ENCODE measurements at regions not wholly inside any gene's neighbourhood (a gene's known extent, or its start where the extent isn't known, plus 50 kb on each side); places are given as distances from the start of the nearest gene placed in this dataset.

DNA sequence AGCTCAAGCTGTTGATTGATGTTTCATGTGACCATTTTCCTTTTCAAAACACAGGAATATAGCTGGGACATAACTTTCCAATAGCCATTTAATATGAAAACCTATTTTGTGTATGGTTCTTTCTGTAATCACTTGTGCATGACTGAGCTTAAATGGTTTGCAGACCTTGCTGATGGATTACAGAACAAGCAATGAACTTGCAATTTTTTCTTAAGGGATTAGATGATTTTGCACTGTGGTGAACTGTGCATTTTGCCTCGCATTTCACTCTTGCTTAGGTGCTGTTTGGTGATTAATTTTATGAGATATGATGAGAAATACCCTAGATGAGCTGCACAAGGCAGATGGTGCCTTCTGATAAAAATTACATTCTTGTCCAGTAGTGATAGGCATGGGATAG, 419.0 kb upstream of the FBXO33 start:
- no peak for DNase-seq

DNA sequence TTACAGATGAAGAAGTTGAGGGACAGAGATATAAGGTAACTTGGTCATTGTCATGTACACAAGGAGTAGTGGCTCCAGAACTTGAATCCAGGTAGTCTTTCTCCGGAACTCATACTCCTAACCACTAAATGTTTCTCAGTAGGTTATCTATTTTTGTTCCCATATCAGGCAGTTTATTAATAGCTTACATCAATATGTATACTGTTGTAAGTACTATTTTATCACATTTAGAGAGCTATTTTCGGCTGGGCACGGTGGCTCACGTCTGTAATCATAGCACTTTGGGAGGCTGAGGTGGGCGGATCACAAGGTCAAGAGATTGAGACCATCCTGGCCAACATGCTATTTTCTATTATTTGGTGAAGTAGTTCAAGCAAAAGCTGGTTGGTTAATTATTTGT, 415.6 kb upstream of the FBXO33 start:
- no peak for DNase-seq

DNA sequence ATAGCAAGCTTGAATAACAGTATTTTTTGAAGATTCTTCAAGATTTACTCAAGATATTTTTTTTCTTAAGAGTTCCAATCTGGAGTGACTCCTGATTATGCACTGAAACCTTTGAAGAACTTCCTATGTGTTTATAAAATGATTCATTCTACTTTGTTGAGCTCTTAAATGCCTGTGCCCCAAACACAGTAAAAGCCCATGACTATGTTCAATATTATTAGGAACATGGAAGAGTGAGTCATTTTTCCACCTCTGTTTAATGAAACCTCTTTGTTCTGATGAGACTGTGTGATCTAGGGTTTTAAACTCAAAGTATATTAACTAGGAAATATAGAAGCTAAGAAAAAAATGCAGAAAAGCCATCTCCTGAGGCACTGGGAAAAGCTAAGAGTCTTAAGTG, 415.0 kb upstream of the FBXO33 start:
- no peak for DNase-seq

DNA sequence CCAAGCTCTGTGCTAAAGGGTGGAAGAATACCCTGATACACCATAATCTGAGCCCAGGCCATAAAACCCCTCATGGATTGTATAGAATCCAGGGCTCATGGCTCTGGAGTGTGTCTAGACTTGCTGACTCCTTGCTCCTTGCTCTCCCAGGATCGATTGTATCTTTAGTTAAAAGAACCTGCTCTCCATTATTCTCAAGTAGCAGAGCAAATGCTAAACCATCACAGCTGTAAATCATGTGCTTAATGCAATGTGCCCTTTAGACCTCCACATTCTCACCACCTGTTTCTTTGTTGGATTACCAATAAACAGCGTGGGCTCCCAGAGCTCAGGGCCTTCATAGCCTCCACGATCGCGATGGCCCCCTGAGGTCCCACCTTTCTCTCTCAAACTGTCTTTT, 411.6 kb upstream of the FBXO33 start:
- DNase-seq, result no peak

DNA sequence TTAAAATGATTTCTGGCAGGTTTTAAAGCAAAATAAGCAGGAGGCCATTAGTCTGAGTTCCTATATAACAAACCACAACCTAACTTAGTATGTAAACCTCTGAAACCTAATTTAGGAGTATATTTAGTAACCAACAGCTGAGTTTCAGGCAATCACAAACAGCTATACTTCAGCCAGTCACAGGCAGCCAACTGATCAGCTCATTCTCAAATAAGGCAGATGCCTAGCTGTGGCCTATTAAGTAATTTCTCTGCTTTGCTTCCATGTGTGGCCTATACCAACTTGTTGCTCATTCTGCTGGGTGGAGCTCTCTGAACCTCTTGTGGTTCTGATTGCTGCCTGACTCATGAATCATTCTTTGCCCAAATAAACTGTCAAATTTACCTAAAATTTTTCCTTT, 408.9 kb upstream of the FBXO33 start:
- no peak for DNase-seq

DNA sequence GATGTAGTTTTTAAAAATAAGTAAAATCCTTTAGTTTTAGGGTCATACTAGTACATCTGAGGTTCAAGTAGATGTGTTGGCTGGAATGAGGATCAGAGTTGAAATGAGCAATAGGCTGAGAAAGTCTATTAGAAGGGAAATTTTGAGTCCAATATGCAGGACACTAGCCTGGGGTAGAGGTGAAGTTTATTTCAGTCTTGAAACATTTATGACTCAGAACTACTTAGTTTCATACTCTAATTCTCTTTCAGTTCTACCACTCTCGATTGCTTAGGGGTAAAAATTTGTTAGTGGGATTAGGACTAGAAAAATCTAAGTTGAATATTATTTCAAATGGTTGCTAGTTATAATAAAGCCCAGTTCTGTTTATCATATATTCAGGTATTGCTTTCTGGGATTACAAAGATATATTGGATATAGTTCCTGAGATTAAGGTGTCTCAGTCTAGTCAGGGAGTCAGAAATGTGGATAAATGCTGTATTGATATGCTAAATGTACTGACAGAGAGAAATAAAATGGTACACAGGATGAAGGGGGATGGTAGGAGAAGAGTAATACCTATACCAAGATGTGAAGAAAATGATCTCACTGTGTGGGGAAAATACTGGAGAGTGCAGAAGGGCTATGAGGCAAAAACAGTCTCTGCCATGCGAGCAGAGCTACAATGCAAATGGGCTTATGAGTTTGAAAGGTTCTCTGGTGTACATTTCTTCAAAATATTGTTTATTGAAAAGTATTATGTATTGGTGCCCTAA, 395.8 kb upstream of the FBXO33 start:
- DNase-seq, result no peak

DNA sequence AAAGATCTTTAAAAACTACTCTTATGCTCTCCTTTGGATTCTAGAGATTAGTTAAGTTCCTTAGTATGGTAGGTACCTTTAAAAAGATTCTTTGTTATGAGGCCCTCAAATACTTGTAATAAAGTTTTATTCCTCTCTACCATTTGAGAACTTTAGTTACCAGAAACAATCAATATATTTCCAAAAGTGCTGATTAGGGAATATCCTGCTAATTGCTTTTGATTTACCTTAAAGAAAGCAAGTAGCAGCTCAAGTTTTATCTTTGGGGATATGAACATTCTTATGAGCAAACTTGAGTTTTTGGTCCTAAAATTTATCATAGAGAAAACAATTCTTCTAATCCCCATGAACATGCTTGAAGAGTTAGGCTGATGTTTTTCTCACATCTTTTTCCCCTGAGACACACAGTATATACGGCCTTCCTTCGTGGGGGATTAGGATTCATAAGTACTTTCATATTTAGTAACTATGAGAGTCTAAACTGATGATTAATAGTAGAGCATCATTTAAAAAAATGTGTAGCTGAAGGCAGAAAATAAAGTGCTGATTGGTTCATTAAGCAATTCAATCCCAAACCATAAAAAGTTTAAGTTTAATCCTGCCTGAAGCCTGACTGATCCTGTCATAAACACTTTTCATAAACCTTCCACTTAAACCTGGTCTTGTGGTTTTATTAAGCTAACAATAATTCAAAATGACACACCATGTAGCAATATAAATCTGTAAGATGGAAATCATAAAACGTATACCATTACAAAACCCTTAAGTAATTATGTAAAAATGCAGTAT, 380.5 kb upstream of the FBXO33 start:
- DNase-seq, result no peak

DNA sequence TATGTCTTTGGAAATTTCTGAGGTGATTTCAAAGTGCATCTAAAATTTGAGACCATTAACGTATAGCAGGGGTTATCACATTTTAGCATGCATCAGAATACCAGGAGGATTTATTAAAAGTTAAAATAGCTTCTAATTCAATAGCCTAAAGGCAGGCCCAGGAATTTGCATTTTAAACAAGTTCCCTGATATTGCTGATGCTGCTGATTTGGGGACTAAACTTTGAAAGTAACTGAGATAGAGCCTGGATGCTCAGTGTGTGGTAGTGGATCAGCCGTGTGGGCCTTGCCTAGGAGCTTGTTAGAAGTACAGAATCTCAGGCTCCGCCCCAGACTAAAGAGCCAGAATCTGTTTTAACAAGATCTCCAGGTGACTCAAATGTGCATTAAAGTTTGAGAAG, 375.0 kb upstream of the FBXO33 start:
- no peak for DNase-seq

DNA sequence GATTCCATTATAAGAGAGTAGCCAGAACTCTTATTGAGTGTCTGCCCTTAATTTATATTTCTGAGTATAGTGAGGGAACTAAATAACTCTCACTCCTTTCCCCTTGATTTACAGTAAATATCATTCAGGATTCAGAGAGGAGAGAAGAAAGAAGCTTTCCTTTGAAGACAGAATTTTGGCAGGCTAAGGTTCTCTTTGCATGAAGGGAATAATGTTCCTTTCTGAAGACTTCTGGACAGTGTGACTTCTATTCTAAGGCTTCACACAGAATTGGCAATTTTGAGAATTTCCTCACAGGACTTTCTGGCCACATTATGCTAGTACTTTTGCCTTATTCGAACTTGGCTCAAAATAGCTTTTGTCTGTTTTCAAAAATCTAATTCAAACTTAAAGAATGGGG, 352.2 kb upstream of the FBXO33 start:
- no peak for DNase-seq

DNA sequence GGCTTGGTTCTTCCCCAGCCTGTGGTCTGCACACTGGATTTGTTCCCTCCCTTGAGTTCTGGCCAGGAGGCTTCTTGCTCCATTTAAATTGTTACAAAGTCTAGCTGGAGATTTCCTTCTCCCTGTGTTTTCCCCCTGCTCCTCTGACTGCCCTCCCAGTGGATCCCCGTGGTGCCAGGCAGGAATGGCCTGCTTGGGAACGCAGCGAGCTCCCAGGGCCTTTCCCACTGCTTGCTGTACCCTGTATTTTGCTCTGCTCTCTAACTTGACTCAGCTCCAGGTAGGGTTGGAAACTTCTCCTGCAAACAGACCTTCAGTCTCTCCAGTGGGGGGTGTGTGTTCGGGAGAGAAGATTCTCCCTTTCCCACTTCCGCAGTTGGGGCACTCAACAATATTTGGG, 349.2 kb upstream of the FBXO33 start:
- DNase-seq, result no peak

DNA sequence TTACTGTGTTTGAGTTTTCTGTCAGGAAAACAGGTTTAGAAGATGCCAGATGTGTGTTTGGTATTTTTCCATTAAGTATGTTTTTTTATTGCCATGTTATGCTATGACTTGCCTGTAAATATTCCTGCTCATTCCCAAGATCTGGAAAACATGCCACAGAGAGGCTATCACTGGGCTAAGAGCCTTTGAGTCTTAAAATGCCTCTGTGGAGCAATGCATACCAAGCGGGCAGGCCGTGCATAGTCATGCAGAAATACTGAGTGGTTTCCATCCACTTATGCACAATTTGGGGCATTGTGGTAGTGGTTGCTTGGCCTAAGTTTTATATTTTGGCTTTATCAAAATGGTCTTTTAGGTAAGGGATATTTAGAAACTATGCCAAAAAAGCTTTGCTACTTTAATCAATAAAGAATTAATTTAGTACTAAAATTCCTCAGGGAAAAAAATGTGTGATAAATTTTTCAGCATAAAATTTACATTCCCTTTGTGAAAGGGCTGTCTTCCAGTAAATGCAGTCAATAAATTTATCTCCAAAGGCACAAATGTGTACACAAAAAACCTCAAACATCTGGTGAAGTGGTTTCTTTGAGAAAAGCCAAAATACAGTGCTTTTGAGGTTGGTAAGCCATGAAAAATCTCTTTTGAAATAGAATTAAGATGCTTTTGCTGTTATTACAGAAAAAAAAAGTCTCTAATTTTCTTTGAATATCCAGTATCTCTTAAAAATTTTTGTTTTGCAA, 341.3 kb upstream of the FBXO33 start:
- DNase-seq, result no peak

DNA sequence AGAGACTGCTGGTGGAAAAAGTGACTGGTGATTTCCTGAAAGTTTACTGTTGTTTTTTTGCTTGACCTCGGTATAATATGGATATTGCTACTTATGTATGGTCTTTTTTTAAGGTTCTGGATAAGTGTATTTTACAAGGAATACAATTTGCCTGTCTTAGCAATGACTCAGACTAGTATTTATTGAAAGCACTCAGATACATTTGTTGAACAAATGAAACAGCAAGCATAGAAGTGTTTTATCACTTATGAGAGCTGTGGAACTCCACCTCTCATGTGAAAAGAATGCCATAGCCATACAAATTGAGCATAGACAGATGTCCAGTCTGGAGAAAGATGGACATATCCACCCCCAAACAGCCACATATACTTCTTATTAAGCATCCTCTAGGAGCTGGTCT, 340.4 kb upstream of the FBXO33 start:
- DNase-seq, result no peak

DNA sequence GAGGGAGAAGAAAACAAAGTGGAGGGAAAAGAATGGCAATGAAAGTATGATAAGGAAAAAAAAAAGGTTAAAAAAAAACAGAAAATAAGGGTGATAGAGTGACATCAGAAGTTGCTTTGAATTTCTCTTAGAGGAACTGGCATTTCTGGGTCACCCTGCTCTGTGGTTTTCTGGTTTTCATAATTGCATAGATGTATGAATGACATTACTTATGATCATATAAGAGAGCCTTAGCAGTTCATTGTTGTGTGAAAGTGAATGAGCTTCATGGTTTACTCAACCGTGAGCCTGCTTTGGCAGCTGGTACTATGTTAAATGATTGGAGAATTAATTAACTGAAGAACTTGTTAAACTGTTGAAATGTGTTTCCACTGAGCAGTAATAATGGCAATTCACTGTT, 336.4 kb upstream of the FBXO33 start:
- no peak for DNase-seq

DNA sequence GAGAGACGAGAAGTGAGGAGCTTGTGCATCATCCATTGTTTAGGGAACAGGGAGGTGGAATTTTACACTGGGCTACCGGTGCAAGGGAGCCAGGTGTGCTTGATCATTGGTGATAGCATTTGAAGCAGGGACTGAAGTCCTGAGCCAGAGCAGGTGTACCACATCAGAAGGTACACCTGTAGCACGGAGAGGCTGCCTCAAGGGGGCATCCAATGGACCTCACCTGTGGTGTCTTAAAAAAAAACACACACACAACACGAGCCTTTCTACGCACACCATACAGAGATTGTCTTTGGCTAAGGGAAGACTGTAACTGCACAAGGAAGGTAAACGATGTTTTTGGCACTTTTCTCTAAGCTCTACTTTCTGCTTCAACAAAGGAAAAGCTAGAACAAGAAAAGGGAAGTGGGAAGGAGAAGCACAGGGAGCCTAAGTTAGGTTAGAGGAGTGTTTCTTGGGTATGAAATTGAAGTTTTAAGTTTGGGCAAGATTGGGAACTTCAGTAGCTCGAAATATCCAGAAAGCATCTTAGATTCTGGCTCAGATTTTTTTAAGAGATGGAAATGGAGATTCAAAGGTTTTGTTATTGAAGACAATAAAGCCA, 334.3 kb upstream of the FBXO33 start:
- no peak for DNase-seq

DNA sequence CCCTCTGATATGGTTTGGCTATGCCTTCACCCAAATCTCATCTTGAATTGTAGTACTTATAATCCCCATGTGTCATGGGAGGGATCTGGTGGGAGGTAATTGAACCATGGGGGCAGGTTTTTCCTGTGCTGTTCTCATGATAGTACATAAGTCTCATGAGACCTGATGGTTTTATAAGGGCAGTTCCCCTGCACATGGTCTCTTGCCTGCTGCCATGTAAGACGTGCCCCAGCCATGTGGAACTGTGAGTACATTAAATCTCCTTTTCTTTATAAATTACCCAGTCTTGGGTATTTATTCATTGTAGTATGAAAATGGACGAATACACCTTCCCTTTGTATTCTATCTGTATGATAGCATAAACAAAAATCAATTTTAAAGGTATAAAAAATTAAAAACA, 333.4 kb upstream of the FBXO33 start:
- no peak for DNase-seq

DNA sequence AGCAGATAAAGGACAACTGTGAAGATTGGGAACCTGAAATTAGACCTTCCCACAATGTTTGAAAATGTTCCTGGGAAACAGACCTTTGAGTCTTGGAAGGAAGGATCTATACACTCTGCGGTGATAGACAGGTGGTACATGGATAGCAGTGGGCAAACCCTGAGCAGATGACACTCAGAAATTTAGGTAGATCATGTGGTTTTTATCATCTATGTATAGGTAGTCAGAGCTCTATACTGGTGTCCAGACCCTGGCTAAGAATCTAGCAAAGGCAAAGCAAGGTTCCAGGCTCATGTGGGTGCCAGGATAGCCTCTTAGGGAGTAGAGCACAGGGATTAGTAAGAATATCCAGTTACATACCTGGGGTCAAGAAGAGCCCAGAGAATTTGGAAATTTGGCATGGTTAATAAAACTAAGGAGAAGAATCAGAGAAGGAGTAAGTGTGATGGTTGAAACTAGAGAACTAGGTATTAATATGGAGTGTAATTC, 331.2 kb upstream of the FBXO33 start:
- no peak for DNase-seq

DNA sequence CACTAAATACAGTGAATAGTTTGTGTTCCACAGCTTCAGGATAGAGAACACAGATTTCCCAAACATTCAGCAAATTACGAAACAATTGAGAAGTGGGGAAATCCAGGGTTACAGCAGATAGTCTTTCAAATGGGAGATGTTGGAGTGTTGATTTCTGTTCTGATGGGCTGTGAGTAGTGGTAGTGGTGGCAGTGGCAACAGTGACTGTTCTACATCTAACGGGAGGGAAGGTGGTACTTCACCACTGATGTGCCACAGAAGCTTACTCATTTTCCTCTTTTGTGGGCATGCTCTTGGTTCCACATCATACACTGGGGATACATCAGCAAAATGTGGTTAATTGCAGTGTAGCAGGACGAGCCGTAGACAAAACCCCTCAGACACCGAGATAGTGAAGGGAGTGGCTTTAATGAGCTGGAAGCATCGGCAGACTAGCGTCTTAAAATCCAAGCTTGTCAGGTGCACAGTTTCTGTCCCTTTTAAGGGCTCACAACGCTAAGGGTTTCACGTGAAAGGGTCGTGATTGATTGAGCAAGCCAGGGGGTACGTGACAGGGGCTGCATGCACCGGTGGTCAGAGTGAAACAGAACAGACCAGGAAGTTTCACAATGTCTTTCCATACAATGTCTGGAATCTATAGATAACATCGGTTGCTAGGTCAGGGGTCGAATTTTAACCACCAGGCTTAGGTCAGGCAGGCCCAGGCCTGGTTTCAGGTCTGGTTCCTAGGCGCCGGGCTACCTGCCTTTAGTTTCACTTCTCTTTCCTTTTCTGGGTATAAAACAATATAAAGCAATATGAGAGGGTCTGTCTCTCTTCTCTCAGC, 330.6 kb upstream of the FBXO33 start:
- peak in 1 of 5 experiments; percentile 71 for DNase-seq

DNA sequence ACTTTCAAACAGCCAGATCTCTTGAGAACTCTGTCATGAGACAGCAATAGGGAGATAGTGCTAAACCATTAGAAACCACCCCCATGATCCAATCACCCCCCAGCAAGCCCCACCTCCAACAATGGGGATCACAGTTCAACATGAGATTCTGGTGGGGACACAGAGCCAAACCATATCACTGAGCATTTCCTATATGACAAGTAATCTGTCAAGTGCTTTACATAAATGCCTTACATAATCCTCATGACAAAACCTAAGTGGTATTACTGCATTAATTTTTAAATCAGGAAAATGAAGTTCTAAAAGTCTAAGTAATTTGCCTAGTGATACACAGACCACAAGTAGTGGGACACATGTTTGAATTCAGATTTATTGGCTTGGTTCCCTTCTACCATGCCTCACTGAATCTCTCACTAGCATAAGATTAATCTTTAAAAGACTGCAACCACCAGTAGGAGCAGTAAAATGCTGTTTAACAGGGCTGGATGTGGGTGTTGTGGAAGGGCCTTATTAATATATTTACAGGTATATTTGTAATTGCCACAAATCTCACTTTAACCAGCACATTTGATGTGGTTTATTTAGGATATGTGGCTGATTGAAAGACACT, 323.1 kb upstream of the FBXO33 start:
- no peak for DNase-seq

DNA sequence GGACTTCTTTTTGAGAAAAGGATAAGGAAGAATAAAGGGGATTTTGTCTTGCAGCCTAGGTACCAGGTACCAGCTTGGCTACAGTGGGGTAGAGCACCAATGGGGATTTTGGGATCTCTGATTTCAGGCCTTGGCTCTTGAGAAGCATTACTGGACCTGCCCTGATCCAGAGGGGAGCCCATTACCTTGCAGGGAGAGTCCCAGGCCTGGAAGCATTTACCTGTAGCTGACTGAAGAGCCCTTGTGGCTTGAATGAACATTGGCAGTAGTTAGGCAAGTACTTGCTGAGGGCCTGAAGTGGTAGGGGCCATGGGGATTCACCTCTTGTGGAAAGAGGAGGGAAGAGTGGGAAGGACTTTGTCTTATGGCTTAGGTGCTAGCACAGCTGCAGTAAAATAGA, 308.2 kb upstream of the FBXO33 start:
- no peak for DNase-seq

DNA sequence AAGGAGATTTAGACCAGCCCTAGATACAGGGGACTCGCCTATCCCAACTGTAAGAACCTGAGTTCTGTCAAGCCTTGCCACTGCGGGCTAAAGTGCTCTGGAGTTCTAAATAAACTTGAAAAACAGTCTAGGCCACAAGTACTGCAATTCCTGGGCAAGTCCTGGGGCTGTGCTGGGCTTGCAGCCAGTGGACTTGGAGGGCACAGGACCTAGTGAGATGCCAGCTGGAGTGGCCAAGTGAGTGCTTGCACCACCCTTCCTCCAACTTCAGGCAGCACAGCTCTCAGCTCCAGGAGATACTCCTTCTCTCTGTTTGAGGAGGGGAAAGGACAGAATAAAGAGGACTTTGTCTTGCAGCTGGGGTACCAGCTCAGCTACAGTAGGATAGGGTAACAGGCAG, 307.6 kb upstream of the FBXO33 start:
- DNase-seq, result no peak

DNA sequence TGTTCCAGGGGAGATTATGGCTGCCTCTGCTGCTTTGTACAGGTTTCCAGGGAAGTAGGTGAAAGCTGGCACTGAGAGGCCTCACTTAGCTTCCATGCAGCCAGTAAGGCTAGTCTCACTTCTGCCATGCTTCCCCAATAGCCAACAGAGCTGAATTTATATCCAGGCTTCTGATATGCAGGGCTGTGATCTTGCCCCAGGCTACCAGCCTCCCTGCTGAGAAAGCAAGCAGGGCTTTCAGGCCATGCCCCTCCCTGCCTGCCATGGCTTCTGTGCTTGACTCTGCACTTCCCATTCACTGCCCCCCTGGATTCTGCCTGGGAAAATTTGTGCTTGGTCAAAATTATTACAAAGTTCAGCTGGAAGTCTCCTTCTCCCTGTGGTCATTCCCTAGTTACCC, 302.1 kb upstream of the FBXO33 start:
- DNase-seq, result no peak

DNA sequence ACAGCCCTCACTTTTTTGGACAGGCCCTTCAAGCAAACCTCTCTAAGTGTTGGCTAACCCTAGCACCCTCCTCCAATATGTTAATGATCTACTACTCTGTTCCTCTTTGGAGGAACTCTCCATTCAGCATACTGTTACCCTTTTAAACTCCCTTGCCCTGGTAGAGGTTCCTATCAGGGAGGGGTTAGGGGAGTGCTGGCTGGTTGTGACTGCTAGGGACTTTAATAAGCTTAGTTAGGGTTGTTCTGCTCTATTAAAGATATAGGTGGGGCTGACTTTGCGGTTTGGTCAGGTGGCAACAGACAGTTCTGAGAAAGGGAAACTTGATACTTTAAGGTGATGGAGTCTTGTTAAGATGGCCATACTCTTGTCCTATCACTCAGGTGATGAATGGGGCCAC, 301.5 kb upstream of the FBXO33 start:
- no peak for DNase-seq
